PC-3 (cell line): ENCODE measurements at regions not wholly inside any gene's neighbourhood (a gene's known extent, or its start where the extent isn't known, plus 50 kb on each side); places are given as distances from the start of the nearest gene placed in this dataset.

Source experiments
- ATAC-seq: fragments of 200-7000 bp; cut with Tn5 transposase; 2 replicates; pipeline ENCODE4 v1.9.1; 2020; ENCODE audit warnings: mild to moderate bottlenecking, moderate library complexity
- BruUV-seq: library from RNA; stranded (reverse); fragments of 400-500 nt; replicated peaks from 2 replicates; lab custom pipeline; 2021; lab: Mats Ljungman, UMichigan
- CTCF ChIA-PET: fragments of 300-600 bp; sonication (Branson Sonifier 250); formaldehyde crosslinking; loops from one replicate; lab custom pipeline; 2022; ENCODE audit warnings: antibody characterized with exemption; lab: Charles Lee
- POLR2A ChIA-PET: fragments of 300-600 bp; sonication (Branson Sonifier 250); formaldehyde crosslinking; loops from one replicate; lab custom pipeline; 2022; ENCODE audit warnings: antibody characterized with exemption; ENCODE audit not compliant: unreplicated experiment; lab: Charles Lee
- DNase-seq: peaks from one replicate; pipeline ENCODE4 v3.0.0-alpha.2; 2015
- H2AFZ ChIP-seq: fragments of 300-600 bp; sonication (generic); 2 replicates; pipeline ENCODE4 v1.6.0; 2016; ENCODE audit warnings: antibody characterized with exemption, low read length
- H3F3A ChIP-seq: fragments of 300-600 bp; sonication (generic); one replicate; pipeline ENCODE4 v1.6.0; 2017; ENCODE audit warnings: antibody characterized with exemption, low read length, control low read depth, mild to moderate bottlenecking; ENCODE audit not compliant: unreplicated experiment
- H3K27ac ChIP-seq: fragments of 300-600 bp; sonication (generic); 2 replicates; pipeline ENCODE4 v1.5.1; 2016; ENCODE audit warnings: mild to moderate bottlenecking, low read length
- H3K27me3 ChIP-seq: fragments of 300-600 bp; sonication (generic); 2 replicates; pipeline ENCODE4 v1.6.1; 2016; ENCODE audit warnings: low read length, mixed read lengths
- H3K36me3 ChIP-seq: fragments of 300-600 bp; sonication (generic); 2 replicates; pipeline ENCODE4 v1.6.1; 2016; ENCODE audit warnings: low read depth, mixed run types, low read length, mixed read lengths
- H3K4me1 ChIP-seq: fragments of 300-600 bp; sonication (generic); 2 replicates; pipeline ENCODE4 v1.5.1; 2016; ENCODE audit warnings: low read length; ENCODE audit not compliant: insufficient read depth
- H3K4me2 ChIP-seq: fragments of 300-600 bp; sonication (generic); 2 replicates; pipeline ENCODE4 v1.6.0; 2016; ENCODE audit warnings: low read length
- H3K4me3 ChIP-seq: fragments of 300-600 bp; sonication (generic); 2 replicates; pipeline ENCODE4 v1.5.1; 2016; ENCODE audit warnings: mild to moderate bottlenecking, low read length, mixed read lengths
- H3K79me2 ChIP-seq: fragments of 300-600 bp; sonication (generic); 2 replicates; pipeline ENCODE4 v1.6.1; 2017; ENCODE audit warnings: low read length, mixed read lengths
- H3K9ac ChIP-seq: fragments of 300-600 bp; sonication (generic); 2 replicates; pipeline ENCODE4 v1.6.0; 2016; ENCODE audit warnings: mild to moderate bottlenecking, low read length
- H3K9me2 ChIP-seq: fragments of 300-600 bp; sonication (generic); replicated peaks from 2 replicates; pipeline ENCODE4 v1.6.1; 2016; ENCODE audit warnings: mixed run types, low read length, mixed read lengths
- H3K9me3 ChIP-seq: fragments of 300-600 bp; sonication (generic); 2 replicates; pipeline ENCODE4 v1.6.1; 2016; ENCODE audit warnings: low read length, mixed read lengths
- H4K20me1 ChIP-seq: fragments of 300-600 bp; sonication (generic); 2 replicates; pipeline ENCODE4 v1.6.1; 2016; ENCODE audit warnings: low read length, mixed read lengths
- CTCF ChIP-seq: fragments of 300-600 bp; sonication (generic); conservative IDR thresholded peaks from 2 replicates; pipeline ENCODE4 v1.5.1; 2017; ENCODE audit warnings: antibody characterized with exemption, low read depth, mild to moderate bottlenecking, low read length
- EZH2 ChIP-seq: fragments of 300-600 bp; sonication (generic); IDR thresholded peaks from one replicate; pipeline ENCODE4 v1.6.1; 2017; ENCODE audit warnings: antibody characterized with exemption, mild to moderate bottlenecking, low read length; ENCODE audit not compliant: unreplicated experiment
- EZH2phosphoT487 ChIP-seq: fragments of 300-600 bp; sonication (generic); IDR thresholded peaks from 2 replicates; pipeline ENCODE4 v1.6.1; 2018; ENCODE audit warnings: mild to moderate bottlenecking, antibody characterized with exemption, low read length, borderline replicate concordance
- intact Hi-C: fragments of 100-400 bp; cut with micrococcal nuclease; formaldehyde crosslinking; loops from 2 replicates; pipeline ENCODE4 v1.9.0; 2023

DNA sequence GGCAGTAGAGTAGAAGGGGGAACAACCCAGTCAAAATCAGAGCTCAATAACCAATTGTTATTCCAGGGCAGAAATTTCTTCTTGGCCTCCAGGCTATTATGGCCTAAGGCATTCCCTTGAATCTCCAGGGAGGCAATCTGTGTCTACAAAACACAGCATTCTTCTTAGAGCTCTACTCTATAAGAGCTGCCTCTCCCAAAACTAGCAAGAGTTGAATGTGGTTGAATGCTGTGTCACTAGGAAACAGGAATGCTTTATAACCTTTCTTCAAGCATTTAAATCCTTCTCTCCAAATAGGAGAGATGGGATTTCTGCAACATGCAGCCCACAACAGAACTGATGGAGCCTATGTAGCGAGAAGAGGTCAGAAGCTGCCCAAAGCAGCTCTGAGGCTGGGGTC, 97.1 kb upstream of the APC start:
- Histone ChIP-seq H3K4me2 (no peak overlapping the region), H3K9me2 (no peaks in the 10 kb centered on the region), H4K20me1 (no peaks in the 10 kb centered on the region), H3K4me3 (no peak overlapping the region), H3K79me2 (no peaks in the 10 kb centered on the region), H3K27me3 (no peaks in the 10 kb centered on the region), H3K4me1 (peaks cover 16% of the 10 kb centered on the region), H3K36me3 (no peaks in the 10 kb centered on the region), H3K9me3 (no peaks in the 10 kb centered on the region), H3K9ac (no peak overlapping the region), H2AFZ (no peak overlapping the region), H3F3A (no peaks in the 10 kb centered on the region), H3K27ac (no peak overlapping the region)
- DNase-seq (no peak), ATAC-seq (no peak)
- intact Hi-C loops, result no loop called here
- CTCF ChIA-PET, result no interaction called here
- BruUV-seq, result no TSS peak
- POLR2A ChIA-PET, result no interaction called here
- TF ChIP-seq EZH2phosphoT487 (no peak), EZH2 (no peak), CTCF (no peak)

DNA sequence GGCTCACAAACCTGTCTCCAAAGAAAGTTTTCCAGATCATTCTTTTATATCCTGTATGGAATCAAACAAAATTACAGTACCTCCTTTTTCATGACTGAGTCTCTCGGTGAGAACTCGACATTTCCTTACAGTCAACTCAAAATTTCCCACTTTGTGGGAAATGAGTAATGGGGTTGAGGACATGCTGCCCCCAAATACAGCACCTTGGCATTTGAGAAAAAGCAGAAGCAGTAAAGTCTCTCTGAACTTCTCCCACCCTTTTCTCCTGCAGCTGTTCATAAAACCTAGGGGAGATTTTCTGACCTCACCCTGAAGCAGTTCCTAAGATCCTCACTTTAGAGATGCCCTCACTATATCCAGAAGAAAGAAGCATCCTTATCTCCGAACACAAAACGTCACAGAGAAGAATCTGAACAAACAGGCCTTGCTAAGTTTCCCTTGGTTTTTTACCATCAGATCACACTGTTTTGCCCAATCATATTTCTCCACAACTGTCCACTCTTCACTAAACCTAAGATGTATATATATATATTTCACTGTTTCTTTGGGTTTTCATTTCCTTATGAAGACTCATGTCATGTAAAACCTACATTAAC, 96.1 kb upstream of the APC start:
- H3K27me3 ChIP-seq, result no peaks in the 10 kb centered on the region
- intact Hi-C loops, result no loop called here
- POLR2A ChIA-PET, result no interaction called here

More for the DNA sequence above, 96.1 kb upstream of the APC start:
- Histone ChIP-seq H3K4me1 (peaks cover 12% of the 10 kb centered on the region), H3K36me3 (no peaks in the 10 kb centered on the region), H3K9me2 (no peaks in the 10 kb centered on the region), H3K79me2 (no peaks in the 10 kb centered on the region), H4K20me1 (no peaks in the 10 kb centered on the region), H3K27ac (no peak overlapping the region), H3K9ac (no peak overlapping the region), H3K4me2 (no peak overlapping the region), H2AFZ (no peak overlapping the region), H3K4me3 (no peak overlapping the region), H3K9me3 (no peaks in the 10 kb centered on the region), H3F3A (no peaks in the 10 kb centered on the region)
- DNase-seq (no peak), ATAC-seq (no peak)
- TF ChIP-seq EZH2phosphoT487, result no peak
- no peak for TF ChIP-seq EZH2
- TF ChIP-seq CTCF, result no peak
- CTCF ChIA-PET, result no interaction called here
- no TSS peak for BruUV-seq
